ENCODE measurements at regions not wholly inside any gene's neighbourhood (a gene's known extent, or its start where the extent isn't known, plus 50 kb on each side); places are given as distances from the start of the nearest gene placed in this dataset.

DNA sequence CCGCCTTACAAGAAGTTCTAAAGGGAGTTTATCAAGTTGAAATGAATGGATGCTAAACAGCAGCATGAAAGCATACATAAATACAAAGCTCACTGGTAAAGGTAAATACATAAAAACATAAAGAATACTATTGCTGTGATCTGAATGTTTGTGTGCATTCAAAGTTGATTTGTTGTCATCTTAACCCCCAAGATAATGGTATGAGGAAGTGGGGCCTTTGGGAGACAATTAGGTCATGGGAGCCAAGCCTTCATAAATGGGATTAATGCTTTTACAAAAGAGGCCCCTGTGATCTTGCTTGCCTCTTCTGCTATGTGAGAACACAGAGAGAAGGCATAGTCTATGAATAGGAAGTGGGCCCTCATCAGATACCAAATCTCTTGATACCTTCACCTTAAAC lies 209.0 kb upstream of the SAMSN1 start:
- TF ChIP-seq CTCF (conservative IDR thresholded peaks at IDR 0.05): no peak
- no peak for TF ChIP-seq EZH2 (IDR thresholded peaks at IDR 0.05; ENCODE audit: low read depth)
- H3K4me2 ChIP-seq: no peak overlapping the region
- H4K20me1 ChIP-seq (ENCODE audit: insufficient read depth): no peaks in the 10 kb centered on the region
- ChIA-PET POLR2A (ENCODE audit: unreplicated experiment) (no interaction called here), CTCF (no interaction called here)
- H3K27me3 ChIP-seq (ENCODE audit: insufficient read depth, low read depth): no peaks in the 10 kb centered on the region
- no peak overlapping the region for H2AFZ ChIP-seq
- no peak overlapping the region for H3K4me3 ChIP-seq
- H3K9me2 ChIP-seq (ENCODE audit: insufficient read depth): no peaks in the 10 kb centered on the region; the same call in 1 of the 2 replicates
- no peak overlapping the region for H3K27ac ChIP-seq
- intact Hi-C loops (cut with micrococcal nuclease; ENCODE audit: unreplicated experiment): no loop called here
- no peaks in the 10 kb centered on the region for H3K79me2 ChIP-seq (ENCODE audit: low read depth)
- DNase-seq: no peak
- H3F3A ChIP-seq (ENCODE audit: insufficient read depth, low read depth): no peaks in the 10 kb centered on the region
- no peaks in the 10 kb centered on the region for H3K4me1 ChIP-seq (replicated peaks; ENCODE audit: insufficient read depth)
- no peaks in the 10 kb centered on the region for H3K36me3 ChIP-seq (ENCODE audit: low read depth)
- BruUV-seq (replicated peaks): no TSS peak
- H3K9me3 ChIP-seq (ENCODE audit: insufficient read depth, low read depth): no peaks in the 10 kb centered on the region

- Histone ChIP-seq H3K79me2 (ENCODE audit: low read depth) (no peaks in the 10 kb centered on the region), H3K36me3 (ENCODE audit: low read depth) (no peaks in the 10 kb centered on the region), H2AFZ (no peak overlapping the region), H4K20me1 (ENCODE audit: insufficient read depth) (no peaks in the 10 kb centered on the region), H3K9me3 (ENCODE audit: insufficient read depth, low read depth) (no peaks in the 10 kb centered on the region), H3K4me1 (replicated peaks; ENCODE audit: insufficient read depth) (no peaks in the 10 kb centered on the region), H3F3A (ENCODE audit: insufficient read depth, low read depth) (no peaks in the 10 kb centered on the region), H3K4me2 (no peak overlapping the region), H3K9me2 (ENCODE audit: insufficient read depth) (no peaks in the 10 kb centered on the region; the same call in 1 of the 2 replicates), H3K4me3 (no peak overlapping the region), H3K27me3 (ENCODE audit: insufficient read depth, low read depth) (no peaks in the 10 kb centered on the region), H3K27ac (no peak overlapping the region)
- no peak for TF ChIP-seq CTCF (conservative IDR thresholded peaks at IDR 0.05)
- TF ChIP-seq EZH2 (IDR thresholded peaks at IDR 0.05; ENCODE audit: low read depth): no peak
- CTCF ChIA-PET: no interaction called here
- POLR2A ChIA-PET (ENCODE audit: unreplicated experiment): no interaction called here
- no peak for DNase-seq
- intact Hi-C loops (cut with micrococcal nuclease; ENCODE audit: unreplicated experiment): no loop called here
- no TSS peak for BruUV-seq (replicated peaks)
Observed at GRCh38 chr21:14754682-14755081, 208.6 kb upstream of the SAMSN1 start.

DNA sequence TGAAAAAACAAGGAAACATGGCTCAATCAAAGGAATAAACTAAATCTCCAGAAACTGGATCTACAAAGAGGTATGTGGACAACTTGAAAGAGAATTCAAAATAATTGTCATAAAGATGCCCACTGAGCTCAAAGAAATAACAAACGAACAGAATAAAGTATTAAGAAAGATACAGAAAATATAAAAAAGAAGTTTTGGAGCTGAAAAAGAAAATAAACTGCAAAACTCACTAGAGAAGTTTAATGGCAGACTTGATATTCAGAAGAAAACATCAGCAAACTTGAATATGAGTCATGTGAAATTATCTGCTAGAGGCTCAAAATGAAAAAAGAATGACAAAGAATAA lies 208.1 kb upstream of the SAMSN1 start:
- intact Hi-C loops (cut with micrococcal nuclease; ENCODE audit: unreplicated experiment): no loop called here
- ChIA-PET CTCF (no interaction called here), POLR2A (ENCODE audit: unreplicated experiment) (no interaction called here)
- no peak overlapping the region for H3K4me3 ChIP-seq
- H3K27ac ChIP-seq: no peak overlapping the region
- TF ChIP-seq CTCF (conservative IDR thresholded peaks at IDR 0.05) (no peak), EZH2 (IDR thresholded peaks at IDR 0.05; ENCODE audit: low read depth) (no peak)
- no peaks in the 10 kb centered on the region for H3K36me3 ChIP-seq (ENCODE audit: low read depth)
- H2AFZ ChIP-seq: no peak overlapping the region
- no peak overlapping the region for H3K4me2 ChIP-seq
- H3F3A ChIP-seq (ENCODE audit: insufficient read depth, low read depth): no peaks in the 10 kb centered on the region
- no peaks in the 10 kb centered on the region for H3K79me2 ChIP-seq (ENCODE audit: low read depth)
- DNase-seq: no peak
- H3K4me1 ChIP-seq (replicated peaks; ENCODE audit: insufficient read depth): no peaks in the 10 kb centered on the region
- no peaks in the 10 kb centered on the region; the same call in 1 of the 2 replicates for H3K9me2 ChIP-seq (ENCODE audit: insufficient read depth)
- H4K20me1 ChIP-seq (ENCODE audit: insufficient read depth): no peaks in the 10 kb centered on the region
- no peaks in the 10 kb centered on the region for H3K9me3 ChIP-seq (ENCODE audit: insufficient read depth, low read depth)
- H3K27me3 ChIP-seq (ENCODE audit: insufficient read depth, low read depth): no peaks in the 10 kb centered on the region
- no TSS peak for BruUV-seq (replicated peaks)
